ENCODE measurements at regions not wholly inside any gene's neighbourhood (a gene's known extent, or its start where the extent isn't known, plus 50 kb on each side); places are given as distances from the start of the nearest gene placed in this dataset.
"Not testable (repeated sequence)": the region's sequence is repeated elsewhere in the genome, so short reads cannot be mapped to it uniquely, and the experiment has no call there.

GRCh38 chr5:50501491-50502228 is 60.6 kb upstream of the EMB start:
- DNase-seq (ENCODE audit: low read depth): no peak

GRCh38 chr5:50513028-50513457 is 72.0 kb upstream of the EMB start:
- not testable (repeated sequence) for DNase-seq (ENCODE audit: low read depth)

- DNase-seq (ENCODE audit: low read depth): not testable (repeated sequence)
Measured at GRCh38 chr5:50521060-50521459, 80.0 kb upstream of the EMB start.

- not testable (repeated sequence) for DNase-seq (ENCODE audit: low read depth)
Measured at GRCh38 chr5:50527514-50528060, 86.5 kb upstream of the EMB start.

GRCh38 chr5:50535393-50535792 is 94.3 kb upstream of the EMB start:
- no peak for DNase-seq (ENCODE audit: low read depth)

- DNase-seq (ENCODE audit: low read depth): not testable (repeated sequence)
Measured at GRCh38 chr5:50537534-50537933, 96.4 kb upstream of the EMB start.

- no peak for DNase-seq (ENCODE audit: low read depth)
Measured at GRCh38 chr5:50547303-50547702, 106.2 kb upstream of the EMB start.

- no peak for DNase-seq (ENCODE audit: low read depth)
Measured at GRCh38 chr5:50550267-50550666, 109.2 kb upstream of the EMB start.

- no peak for DNase-seq (ENCODE audit: low read depth)
Measured at GRCh38 chr5:50550993-50551392, 109.9 kb upstream of the EMB start.

GRCh38 chr5:50553560-50553984 is 112.5 kb upstream of the EMB start:
- no peak for DNase-seq (ENCODE audit: low read depth)

GRCh38 chr5:50558640-50559039 is 107.8 kb upstream of the PARP8 start:
- DNase-seq (ENCODE audit: low read depth): not testable (repeated sequence)

GRCh38 chr5:50559955-50560354 is 106.5 kb upstream of the PARP8 start:
- no peak for DNase-seq (ENCODE audit: low read depth)

GRCh38 chr5:50562694-50563093 is 103.7 kb upstream of the PARP8 start:
- no peak for DNase-seq (ENCODE audit: low read depth)

GRCh38 chr5:50564079-50564478 is 102.4 kb upstream of the PARP8 start:
- DNase-seq (ENCODE audit: low read depth): peak; percentile 14

GRCh38 chr5:50564558-50564957 is 101.9 kb upstream of the PARP8 start:
- no peak for DNase-seq (ENCODE audit: low read depth)

- DNase-seq (ENCODE audit: low read depth): no peak
Measured at GRCh38 chr5:50574121-50574520, 92.3 kb upstream of the PARP8 start.

- DNase-seq (ENCODE audit: low read depth): no peak
Measured at GRCh38 chr5:50575740-50576139, 90.7 kb upstream of the PARP8 start.

GRCh38 chr5:50576265-50576664 is 90.2 kb upstream of the PARP8 start:
- no peak for DNase-seq (ENCODE audit: low read depth)

- DNase-seq (ENCODE audit: low read depth): no peak
Measured at GRCh38 chr5:50576686-50577256, 89.7 kb upstream of the PARP8 start.

- DNase-seq (ENCODE audit: low read depth): no peak
Measured at GRCh38 chr5:50580506-50580905, 85.9 kb upstream of the PARP8 start.

- DNase-seq (ENCODE audit: low read depth): not testable (repeated sequence)
Measured at GRCh38 chr5:50581845-50582244, 84.6 kb upstream of the PARP8 start.

- DNase-seq (ENCODE audit: low read depth): no peak
Measured at GRCh38 chr5:50582699-50583098, 83.7 kb upstream of the PARP8 start.

- no peak for DNase-seq (ENCODE audit: low read depth)
Measured at GRCh38 chr5:50583621-50584020, 82.8 kb upstream of the PARP8 start.

All from activated gamma-delta T cell treated with anti-CD3 and anti-CD28 coated beads, Interleukin-2, amount 50 U/mL, for 16 hours (primary cell).